ENCODE measurements at regions not wholly inside any gene's neighbourhood (a gene's known extent, or its start where the extent isn't known, plus 50 kb on each side); places are given as distances from the start of the nearest gene placed in this dataset.

DNA sequence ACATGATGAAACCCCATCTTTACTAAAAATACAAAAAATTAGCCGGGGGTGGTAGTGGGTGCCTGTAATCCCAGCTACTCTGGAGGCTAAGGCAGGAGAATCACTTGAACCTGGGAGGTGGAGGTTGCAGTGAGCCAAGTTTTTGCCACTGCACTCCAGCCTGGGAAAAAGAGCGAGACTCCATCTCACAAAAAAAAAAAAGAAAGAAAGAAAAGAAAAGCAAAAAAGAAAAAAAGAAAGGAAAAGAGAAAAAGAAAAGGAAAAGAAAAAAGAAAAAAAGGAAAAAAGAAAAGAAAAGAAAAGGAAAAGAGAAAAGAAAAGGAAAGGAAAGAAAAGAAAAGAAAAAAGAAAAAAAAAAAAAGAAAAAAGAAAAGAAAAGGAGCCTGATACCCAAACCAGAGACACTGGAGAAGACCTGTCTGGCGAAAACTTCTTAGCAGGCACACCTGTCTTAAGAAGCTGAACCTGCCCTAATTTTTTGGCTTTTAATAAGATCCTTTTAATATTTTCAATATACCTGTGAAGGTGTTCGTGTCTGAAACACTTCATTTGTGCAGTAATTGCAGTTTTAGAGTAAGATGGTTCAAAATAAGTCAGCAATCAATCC is 164.7 kb upstream of the IRX2 start:
- TF ChIP-seq, protein P1, sequence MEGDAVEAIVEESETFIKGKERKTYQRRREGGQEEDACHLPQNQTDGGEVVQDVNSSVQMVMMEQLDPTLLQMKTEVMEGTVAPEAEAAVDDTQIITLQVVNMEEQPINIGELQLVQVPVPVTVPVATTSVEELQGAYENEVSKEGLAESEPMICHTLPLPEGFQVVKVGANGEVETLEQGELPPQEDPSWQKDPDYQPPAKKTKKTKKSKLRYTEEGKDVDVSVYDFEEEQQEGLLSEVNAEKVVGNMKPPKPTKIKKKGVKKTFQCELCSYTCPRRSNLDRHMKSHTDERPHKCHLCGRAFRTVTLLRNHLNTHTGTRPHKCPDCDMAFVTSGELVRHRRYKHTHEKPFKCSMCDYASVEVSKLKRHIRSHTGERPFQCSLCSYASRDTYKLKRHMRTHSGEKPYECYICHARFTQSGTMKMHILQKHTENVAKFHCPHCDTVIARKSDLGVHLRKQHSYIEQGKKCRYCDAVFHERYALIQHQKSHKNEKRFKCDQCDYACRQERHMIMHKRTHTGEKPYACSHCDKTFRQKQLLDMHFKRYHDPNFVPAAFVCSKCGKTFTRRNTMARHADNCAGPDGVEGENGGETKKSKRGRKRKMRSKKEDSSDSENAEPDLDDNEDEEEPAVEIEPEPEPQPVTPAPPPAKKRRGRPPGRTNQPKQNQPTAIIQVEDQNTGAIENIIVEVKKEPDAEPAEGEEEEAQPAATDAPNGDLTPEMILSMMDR (IDR thresholded peaks at IDR 0.05): no peak
- no peak for TF ChIP-seq POLR2A (IDR thresholded peaks at IDR 0.05)
